22Rv1 (cell line): ENCODE measurements at regions not wholly inside any gene's neighbourhood (a gene's known extent, or its start where the extent isn't known, plus 50 kb on each side); places are given as distances from the start of the nearest gene placed in this dataset.

Experiments
- CTCF ChIP-seq: fragments of 450-650 bp; IDR thresholded peaks from 2 replicates; pipeline ENCODE4 v1.5.1; 2017; ENCODE audit warnings: mild to moderate bottlenecking
- ZFX ChIP-seq: fragments of 450-650 bp; IDR thresholded peaks from 2 replicates; pipeline ENCODE4 v1.6.1; 2017; ENCODE audit warnings: antibody characterized with exemption, borderline replicate concordance

- TF ChIP-seq CTCF (no peak), ZFX (no peak)
These were observed 124.1 kb upstream of the SLIT2 start for GRCh38 chr4:20127626-20128025.
